Lower lobe of right lung (tissue), 2 donors: ENCODE measurements at regions not wholly inside any gene's neighbourhood (a gene's known extent, or its start where the extent isn't known, plus 50 kb on each side); places are given as distances from the start of the nearest gene placed in this dataset.
A peak's percentile ranks its signal among the peaks of the same experiment; 100 is the strongest.

ENCODE experiments used
- ATAC-seq, 2 donors: fragments of 200-7000 bp; cut with Tn5 transposase; one replicate each; pipeline ENCODE4 v1.9.1; 2020 to 2022; ENCODE audit warnings: mild to moderate bottlenecking in 2 of 2, moderate library complexity in 2 of 2
- DNase-seq: peaks from one replicate; pipeline ENCODE4 v3.0.0-alpha.2; 2020
- H3K27ac ChIP-seq: fragments of 200-600 bp; one replicate; pipeline ENCODE4 v1.8.0; 2022
- H3K27me3 ChIP-seq: fragments of 200-600 bp; one replicate; pipeline ENCODE4 v1.8.0; 2022; ENCODE audit warnings: low read depth
- H3K36me3 ChIP-seq: fragments of 200-600 bp; one replicate; pipeline ENCODE4 v1.8.0; 2022; ENCODE audit warnings: mild to moderate bottlenecking
- H3K4me1 ChIP-seq: fragments of 200-600 bp; one replicate; pipeline ENCODE4 v1.8.0; 2022
- H3K4me3 ChIP-seq: fragments of 200-600 bp; one replicate; pipeline ENCODE4 v1.8.0; 2022; ENCODE audit warnings: mild to moderate bottlenecking
- H3K9me3 ChIP-seq: fragments of 200-600 bp; one replicate; pipeline ENCODE4 v1.8.0; 2022
- CTCF ChIP-seq: fragments of 200-600 bp; IDR thresholded peaks from one replicate; pipeline ENCODE4 v1.8.0; 2022; ENCODE audit warnings: antibody characterized with exemption, mild to moderate bottlenecking
- intact Hi-C: fragments of 100-400 bp; cut with DNase I; formaldehyde crosslinking; loops from one replicate; pipeline ENCODE4 v1.11.0; 2022
- donor health status: DM: no; HTN: yes; CAD: no; lungs with severe emphysema.

GRCh38 chr16:80309178-80309577 is 231.6 kb upstream of the DYNLRB2 start:
- Histone ChIP-seq H3K36me3 (no peaks in the 10 kb centered on the region), H3K9me3 (no peaks in the 10 kb centered on the region), H3K27me3 (no peaks in the 10 kb centered on the region), H3K27ac (no peak overlapping the region), H3K4me3 (no peak overlapping the region), H3K4me1 (peaks cover 2% of the 10 kb centered on the region)
- DNase-seq (no peak), ATAC-seq (no peak)
- TF ChIP-seq CTCF, result no peak
- intact Hi-C loops, result no loop called here

GRCh38 chr16:80305410-80305809 is 235.4 kb upstream of the DYNLRB2 start:
- DNase-seq (no peak), ATAC-seq (no peak)
- Histone ChIP-seq H3K4me3 (no peak overlapping the region), H3K9me3 (no peaks in the 10 kb centered on the region), H3K4me1 (peaks cover 6% of the 10 kb centered on the region), H3K36me3 (no peaks in the 10 kb centered on the region), H3K27me3 (no peaks in the 10 kb centered on the region), H3K27ac (no peak overlapping the region)
- no peak for TF ChIP-seq CTCF
- intact Hi-C loops, result no loop called here

GRCh38 chr16:80303691-80304090 is 237.1 kb upstream of the DYNLRB2 start:
- Histone ChIP-seq H3K9me3 (no peaks in the 10 kb centered on the region), H3K4me1 (peaks cover 6% of the 10 kb centered on the region), H3K27me3 (no peaks in the 10 kb centered on the region), H3K27ac (no peak overlapping the region), H3K4me3 (no peak overlapping the region), H3K36me3 (no peaks in the 10 kb centered on the region)
- intact Hi-C loops, result no loop called here
- no peak for ATAC-seq
- DNase-seq, result no peak
- TF ChIP-seq CTCF, result no peak

- no peak overlapping the region for H3K27ac ChIP-seq
- ATAC-seq (peak in 1 of 2 donors; percentile 24), DNase-seq (no peak)
- no peaks in the 10 kb centered on the region for H3K36me3 ChIP-seq
- no peak overlapping the region for H3K4me3 ChIP-seq
- no peaks in the 10 kb centered on the region for H3K9me3 ChIP-seq
- no peaks in the 10 kb centered on the region for H3K27me3 ChIP-seq
- intact Hi-C loops, result no loop called here
- TF ChIP-seq CTCF, result no peak
- H3K4me1 ChIP-seq, result peaks cover 6% of the 10 kb centered on the region
Measured at GRCh38 chr16:80300876-80301275, 239.9 kb upstream of the DYNLRB2 start.

- Histone ChIP-seq H3K4me3 (no peak overlapping the region), H3K36me3 (no peaks in the 10 kb centered on the region), H3K9me3 (no peaks in the 10 kb centered on the region), H3K4me1 (peaks cover 6% of the 10 kb centered on the region), H3K27ac (no peak overlapping the region), H3K27me3 (no peaks in the 10 kb centered on the region)
- intact Hi-C loops, result no loop called here
- TF ChIP-seq CTCF, result no peak
- DNase-seq (no peak), ATAC-seq (no peak)
Measured at GRCh38 chr16:80300456-80300855, 240.3 kb upstream of the DYNLRB2 start.

GRCh38 chr16:80299416-80299815 is 241.4 kb upstream of the DYNLRB2 start:
- H3K27ac ChIP-seq, result no peak overlapping the region
- H3K36me3 ChIP-seq, result no peaks in the 10 kb centered on the region
- no peaks in the 10 kb centered on the region for H3K9me3 ChIP-seq
- intact Hi-C loops, result no loop called here
- ATAC-seq, result no peak
- no peaks in the 10 kb centered on the region for H3K27me3 ChIP-seq
- TF ChIP-seq CTCF, result no peak
- no peak overlapping the region for H3K4me3 ChIP-seq
- no peak for DNase-seq
- peaks cover 6% of the 10 kb centered on the region for H3K4me1 ChIP-seq
